ENCODE measurements at regions not wholly inside any gene's neighbourhood (a gene's known extent, or its start where the extent isn't known, plus 50 kb on each side); places are given as distances from the start of the nearest gene placed in this dataset.
"Not testable (repeated sequence)": the region's sequence is repeated elsewhere in the genome, so short reads cannot be mapped to it uniquely, and the experiment has no call there.

GRCh38 chr2:175356901-175357300, 175.4 kb upstream of the ATP5MC3 start:
- no peak for DNase-seq (ENCODE audit: low spot score)

DNA sequence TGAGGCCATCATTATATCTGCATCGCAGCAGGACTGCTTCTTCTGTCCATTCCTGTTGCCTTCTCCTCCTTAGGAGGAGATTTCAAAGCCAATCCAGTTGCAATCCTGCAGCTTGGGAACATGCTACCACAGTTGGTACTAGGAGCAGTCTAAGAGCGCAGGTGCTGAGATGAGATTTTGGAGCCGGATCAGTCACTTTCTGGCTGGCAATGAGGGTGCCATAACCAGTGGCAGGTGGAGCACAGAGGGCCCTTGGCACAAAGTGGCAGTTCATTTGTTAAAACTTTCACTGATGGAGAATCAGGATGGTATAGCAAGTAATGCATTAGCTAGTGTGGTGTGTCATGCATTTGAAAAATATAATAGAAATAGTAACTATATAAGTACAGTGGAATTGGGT, 173.7 kb upstream of the ATP5MC3 start:
- no peak for DNase-seq (ENCODE audit: low spot score)

DNA sequence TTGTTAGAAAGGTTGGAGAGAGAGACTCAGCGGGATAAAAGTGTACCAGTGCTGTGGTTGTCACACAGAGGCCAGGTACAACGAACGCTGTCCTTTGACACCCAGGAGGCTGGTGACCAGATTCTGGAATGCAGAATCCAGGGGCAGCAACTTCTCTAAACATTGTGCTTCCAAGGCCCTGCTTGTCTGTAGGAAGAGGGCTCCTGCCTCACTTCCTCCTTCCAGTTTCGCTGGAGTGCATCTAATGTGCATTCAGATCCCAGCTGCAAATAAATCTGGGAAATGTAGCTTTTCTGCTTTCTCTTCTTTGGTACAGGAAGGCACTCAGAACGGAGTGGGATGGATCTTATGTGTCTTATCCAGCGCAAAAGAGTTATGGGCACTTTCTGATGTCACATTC, 171.8 kb upstream of the ATP5MC3 start:
- DNase-seq (ENCODE audit: low spot score), result no peak

- DNase-seq (ENCODE audit: low spot score), result no peak
These were observed 170.0 kb upstream of the ATP5MC3 start for GRCh38 chr2:175351512-175351911.

- no peak for DNase-seq (ENCODE audit: low spot score)
These were observed 168.6 kb upstream of the ATP5MC3 start for GRCh38 chr2:175350105-175350504.

GRCh38 chr2:175342085-175342484, 160.6 kb upstream of the ATP5MC3 start:
- no peak for DNase-seq (ENCODE audit: low spot score)

DNA sequence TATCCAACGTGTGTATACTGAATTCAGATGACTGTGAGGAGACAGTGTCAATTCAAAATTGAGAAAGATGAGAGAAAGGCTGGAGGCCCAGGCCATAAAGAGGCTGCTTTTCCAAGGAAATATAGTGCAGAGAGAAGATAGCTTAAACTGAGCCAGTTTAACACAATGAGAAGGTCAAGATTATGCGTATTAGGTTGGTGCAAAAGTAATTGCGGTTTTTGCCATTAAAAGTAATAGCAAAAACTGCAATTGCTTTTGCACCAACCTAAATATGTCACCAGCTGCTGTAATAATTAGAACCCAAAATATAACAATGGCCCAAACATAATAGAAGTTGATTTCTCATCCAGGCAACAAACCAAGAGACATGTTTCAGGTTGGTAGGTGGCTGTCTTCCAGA, 148.7 kb upstream of the ATP5MC3 start:
- no peak for DNase-seq (ENCODE audit: low spot score)

DNA sequence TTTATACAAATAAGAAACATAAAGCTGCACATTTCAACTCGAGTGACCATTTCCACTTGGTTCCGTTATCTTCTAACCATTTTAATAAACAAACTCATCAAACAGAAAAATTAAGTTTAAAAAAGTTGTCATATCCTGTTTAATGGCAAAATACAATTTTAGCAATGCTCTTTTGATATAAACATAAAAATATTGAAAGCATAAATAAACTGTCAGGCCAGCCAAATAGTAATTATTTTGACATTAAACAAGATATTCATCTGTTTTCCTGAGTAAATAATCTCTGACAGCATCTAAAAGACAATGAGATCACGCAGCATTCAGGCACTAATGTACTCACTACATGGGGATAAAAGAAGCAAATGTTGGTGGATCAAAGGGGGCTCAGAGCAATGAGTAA, 145.3 kb upstream of the ATP5MC3 start:
- DNase-seq (ENCODE audit: low spot score), result no peak

DNA sequence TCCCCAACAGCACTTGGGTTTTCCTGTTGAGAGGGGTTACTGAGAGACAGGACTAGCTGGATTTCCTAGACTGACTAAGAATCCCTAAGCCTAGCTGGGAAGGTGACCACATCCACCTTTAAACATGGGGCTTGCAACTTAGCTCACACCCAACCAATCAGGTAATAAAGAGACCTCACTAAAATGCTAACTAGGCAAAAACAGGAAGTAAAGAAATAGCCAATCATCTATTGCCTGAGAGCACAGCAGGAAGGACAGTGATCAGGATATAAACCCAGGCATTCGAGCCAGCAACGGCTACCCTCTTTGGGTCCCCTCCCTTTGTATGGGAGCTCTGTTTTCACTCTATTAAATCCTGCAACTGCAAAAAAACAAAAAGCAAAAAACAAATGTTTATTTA, 144.7 kb upstream of the ATP5MC3 start:
- DNase-seq (ENCODE audit: low spot score), result not testable (repeated sequence)

- no peak for DNase-seq (ENCODE audit: low spot score)
These were observed 141.7 kb upstream of the ATP5MC3 start for GRCh38 chr2:175323162-175323561.

DNA sequence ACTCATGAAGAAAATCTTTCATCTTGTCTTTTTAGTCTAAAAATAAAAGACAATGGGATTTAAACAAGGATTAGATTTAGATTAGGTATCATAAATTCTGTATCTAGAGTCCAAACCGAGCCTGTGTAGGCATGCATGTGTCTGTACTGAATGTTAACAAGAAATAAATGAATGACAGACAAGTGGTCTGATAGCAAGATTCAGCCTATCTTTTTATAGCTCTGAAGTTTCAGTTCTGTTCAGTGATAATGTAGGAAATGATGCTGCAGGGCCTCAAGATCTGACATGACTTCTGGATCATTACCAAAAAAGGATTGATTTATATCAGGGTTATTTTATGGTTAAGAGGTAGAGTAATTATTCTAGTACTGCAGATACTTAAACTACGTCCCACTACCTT, 137.0 kb upstream of the ATP5MC3 start:
- DNase-seq (ENCODE audit: low spot score), result no peak

DNA sequence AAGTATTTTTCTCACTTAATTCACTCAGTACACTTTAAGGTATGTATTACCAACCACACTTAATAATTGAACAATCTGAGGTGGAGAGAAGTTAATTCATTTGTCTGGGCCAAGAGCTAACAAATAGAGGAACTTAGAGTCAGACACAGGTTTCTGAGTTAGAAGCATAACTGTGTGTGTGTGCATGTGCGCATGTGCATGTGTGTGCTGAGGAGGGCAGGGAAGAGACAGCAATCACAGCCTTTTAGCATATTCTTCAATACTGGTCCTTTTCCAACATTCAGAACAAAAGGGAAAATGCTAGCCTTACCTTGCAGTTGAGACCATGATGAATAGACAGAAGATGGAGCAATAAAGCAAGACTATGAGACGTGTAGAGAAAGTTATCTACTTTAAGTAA, 136.2 kb upstream of the ATP5MC3 start:
- no peak for DNase-seq (ENCODE audit: low spot score)

DNA sequence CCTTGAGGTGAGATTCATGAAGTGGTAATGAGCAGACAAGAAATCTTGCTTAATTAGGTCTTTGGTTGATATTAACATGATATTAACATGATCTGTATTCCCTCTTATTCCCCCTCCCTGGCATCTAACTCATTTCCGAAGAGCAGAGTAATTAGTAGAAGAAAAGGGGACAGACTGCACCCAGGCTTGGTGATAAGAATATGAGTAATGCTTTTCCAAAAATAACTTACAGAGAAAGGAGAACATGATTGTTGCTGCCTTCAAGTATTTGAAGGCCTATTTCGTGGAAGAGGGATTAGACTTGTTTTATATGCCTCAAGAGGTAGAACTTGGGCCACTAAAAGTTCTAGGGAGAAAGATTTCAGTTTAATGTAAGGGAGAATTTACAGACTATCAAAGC, 130.6 kb upstream of the ATP5MC3 start:
- DNase-seq (ENCODE audit: low spot score), result no peak

GRCh38 chr2:175310813-175311504, 129.4 kb upstream of the ATP5MC3 start:
- DNase-seq (ENCODE audit: low spot score), result no peak

DNA sequence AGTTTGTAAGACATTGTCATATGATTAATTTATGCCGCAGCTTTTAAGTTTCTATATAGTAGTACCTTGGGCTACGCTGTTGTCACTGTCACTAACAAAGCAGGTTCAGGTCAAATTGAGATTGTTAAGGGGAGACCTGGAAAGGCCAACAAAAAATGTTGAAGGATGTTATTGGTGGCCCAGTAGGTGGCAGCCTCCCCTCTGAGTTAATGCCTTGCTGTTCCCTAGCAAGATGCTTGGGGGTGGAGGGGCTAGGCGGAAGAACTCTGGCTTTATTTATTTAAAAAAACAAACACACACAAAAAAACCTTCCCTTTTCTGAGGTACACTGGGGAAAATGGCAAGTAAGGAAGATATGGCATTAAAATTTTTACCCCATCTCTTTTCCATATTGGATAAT, 128.3 kb upstream of the ATP5MC3 start:
- no peak for DNase-seq (ENCODE audit: low spot score)

- DNase-seq (ENCODE audit: low spot score), result no peak
These were observed 126.5 kb upstream of the ATP5MC3 start for GRCh38 chr2:175308005-175308404.

DNA sequence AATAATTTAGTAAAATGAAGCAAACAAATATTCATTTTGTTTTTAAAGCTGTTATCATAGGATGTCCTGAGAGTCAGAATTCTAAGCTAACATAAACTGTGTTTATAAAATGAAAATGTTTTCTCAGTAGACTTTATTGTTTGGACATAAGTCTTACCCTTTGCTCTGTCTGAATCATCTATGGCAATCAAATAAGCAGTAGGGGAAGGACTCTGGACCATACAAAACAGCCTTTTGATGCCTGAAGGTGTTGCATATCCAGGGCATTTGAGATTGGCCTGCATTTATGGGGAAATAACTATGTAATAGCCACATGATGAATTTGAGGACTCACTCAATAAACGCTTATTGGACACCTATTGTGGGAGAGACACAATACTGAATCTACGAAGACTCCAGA, 123.0 kb upstream of the ATP5MC3 start:
- no peak for DNase-seq (ENCODE audit: low spot score)

DNA sequence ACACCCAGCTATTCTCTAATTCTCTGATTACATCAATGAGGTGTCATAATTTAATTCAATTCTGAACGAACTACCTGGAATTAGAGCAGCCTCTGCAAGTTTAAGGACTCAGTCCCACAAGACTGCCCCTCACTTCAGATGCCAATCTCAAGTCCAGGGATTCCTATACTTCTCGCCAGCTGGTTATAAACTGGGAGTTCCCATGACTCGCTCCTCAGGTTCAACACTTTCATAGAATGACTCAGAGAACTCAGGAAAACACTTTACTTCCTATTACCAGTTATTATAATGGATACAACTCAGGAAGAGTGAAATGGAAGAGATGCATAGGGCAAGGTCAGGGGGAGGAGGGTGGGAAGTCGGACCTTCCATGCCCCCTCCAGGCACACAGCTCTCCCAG, 112.3 kb upstream of the ATP5MC3 start:
- DNase-seq (ENCODE audit: low spot score), result no peak

- DNase-seq (ENCODE audit: low spot score), result no peak
These were observed 111.7 kb upstream of the ATP5MC3 start for GRCh38 chr2:175293195-175293594.

GRCh38 chr2:175282886-175283285, 101.4 kb upstream of the ATP5MC3 start:
- DNase-seq (ENCODE audit: low spot score), result no peak

DNA sequence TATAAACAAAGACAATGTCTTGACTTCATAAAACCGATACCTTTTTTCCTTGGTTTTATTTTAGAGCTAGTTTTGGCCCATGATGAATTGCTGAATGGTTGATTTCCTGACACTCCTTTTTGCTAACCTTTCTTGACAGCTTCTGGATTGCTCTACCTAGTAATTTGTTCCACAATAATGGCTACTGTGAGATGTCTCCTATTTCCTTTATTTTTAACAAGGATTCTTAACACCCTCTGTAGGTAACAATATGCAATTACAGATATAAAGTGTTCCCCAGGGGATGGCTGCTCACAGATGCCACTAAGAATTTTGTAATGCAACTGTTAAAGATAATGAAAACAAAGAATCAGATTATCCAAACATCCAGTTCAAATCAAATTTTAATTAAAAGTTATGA, 100.8 kb upstream of the ATP5MC3 start:
- DNase-seq (ENCODE audit: low spot score), result peak; percentile 14

- DNase-seq (ENCODE audit: low spot score), result no peak
These were observed 96.3 kb upstream of the ATP5MC3 start for GRCh38 chr2:175277772-175278171.

GRCh38 chr2:175275539-175275938, 94.0 kb upstream of the ATP5MC3 start:
- no peak for DNase-seq (ENCODE audit: low spot score)

- no peak for DNase-seq (ENCODE audit: low spot score)
These were observed 77.7 kb upstream of the ATP5MC3 start for GRCh38 chr2:175259164-175259563.
